GM18861 (cell line): ENCODE measurements at regions not wholly inside any gene's neighbourhood (a gene's known extent, or its start where the extent isn't known, plus 50 kb on each side); places are given as distances from the start of the nearest gene placed in this dataset.

ENCODE experiments used
- ATAC-seq: cut with Tn5 transposase; IDR thresholded peaks from one replicate; pipeline ENCODE4 v1.9.1; 2021; ENCODE audit not compliant: unreplicated experiment

DNA sequence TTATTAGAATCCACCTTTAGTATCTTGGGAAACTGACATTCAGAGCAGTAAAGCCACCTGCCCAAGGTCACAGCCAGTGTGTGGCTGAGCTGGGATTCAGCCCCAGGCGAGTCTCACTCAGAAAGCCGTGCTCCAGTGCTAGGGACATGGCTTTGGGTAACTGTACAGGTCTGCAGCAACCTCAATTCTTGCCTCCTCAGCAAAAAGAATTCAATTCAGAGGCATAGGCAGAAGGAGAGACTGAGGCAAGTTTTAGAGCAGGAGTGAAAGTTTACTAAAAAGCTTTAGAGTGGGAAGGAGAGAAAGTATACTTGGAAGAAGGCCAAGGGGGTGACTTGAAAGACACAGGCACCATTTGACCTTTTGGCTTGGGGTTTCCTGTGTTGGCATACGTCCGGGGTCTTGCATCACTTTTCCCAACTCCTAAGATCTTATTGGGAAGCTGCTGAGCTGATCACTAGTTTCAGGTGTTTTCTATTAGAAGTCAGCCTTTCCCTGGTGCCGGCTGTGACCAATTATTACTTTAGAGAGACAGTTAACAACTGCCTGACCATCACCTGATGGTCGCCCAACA is 529.3 kb downstream of the MATN1 start:
- no peak for ATAC-seq

- ATAC-seq = no peak
Measured at GRCh38 chr1:30192969-30193630, 530.3 kb downstream of the MATN1 start.

DNA sequence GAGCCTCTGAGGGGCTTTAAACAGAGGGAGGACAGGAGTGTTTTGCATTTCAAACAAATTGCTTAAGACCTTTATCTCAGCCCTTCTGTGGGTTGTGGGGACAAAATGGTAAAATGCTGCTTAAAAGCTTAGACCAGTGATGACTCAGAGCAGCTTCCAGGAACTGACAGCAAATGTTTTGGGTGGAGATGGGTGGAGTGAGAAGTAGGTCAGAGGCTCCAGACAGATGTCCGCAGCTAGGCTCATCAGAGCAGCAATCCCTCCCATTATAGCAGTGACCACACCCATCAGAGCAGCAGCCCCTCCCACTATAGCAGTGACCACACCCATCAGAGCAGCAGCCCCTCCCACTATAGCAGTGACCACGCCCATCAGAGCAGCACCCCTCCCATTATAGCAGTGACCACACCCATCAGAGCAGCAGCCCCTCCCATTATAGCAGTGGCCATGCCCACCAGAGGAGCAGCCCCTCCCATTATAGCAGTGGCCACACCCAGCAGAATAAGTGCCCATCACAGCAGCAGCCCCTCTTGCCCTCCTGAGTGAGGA is 532.2 kb downstream of the MATN1 start:
- ATAC-seq = no peak

DNA sequence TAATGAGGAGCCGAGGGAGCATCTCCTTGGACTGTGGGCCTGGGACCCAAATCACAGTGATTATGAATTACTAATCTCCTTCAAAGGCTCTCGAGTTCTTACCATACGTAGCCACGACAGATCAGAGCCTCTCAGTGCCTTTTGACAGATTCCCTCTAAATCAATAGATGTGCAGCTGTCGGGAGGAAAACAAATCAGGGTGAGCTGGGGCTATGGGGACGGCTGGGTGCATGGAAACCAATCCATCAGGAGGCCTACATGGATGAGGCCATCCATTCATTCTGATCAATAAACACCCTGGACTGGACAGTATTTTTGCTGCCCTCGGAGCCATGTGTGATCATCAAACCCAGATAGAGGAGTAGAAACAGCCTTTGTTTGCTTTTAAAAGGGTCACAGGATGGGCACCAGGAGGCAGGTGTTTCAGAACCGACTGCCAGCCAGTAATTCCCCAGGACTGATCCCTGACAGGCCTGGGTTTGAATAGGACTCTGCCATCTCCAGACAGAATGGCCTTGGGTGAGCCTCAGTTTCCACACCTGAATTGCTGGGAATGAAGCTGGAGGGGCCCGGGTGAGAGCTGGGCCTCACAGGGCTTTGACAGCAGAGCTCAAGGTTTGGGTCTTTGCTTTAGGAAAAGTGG is 532.8 kb downstream of the MATN1 start:
- no peak for ATAC-seq

DNA sequence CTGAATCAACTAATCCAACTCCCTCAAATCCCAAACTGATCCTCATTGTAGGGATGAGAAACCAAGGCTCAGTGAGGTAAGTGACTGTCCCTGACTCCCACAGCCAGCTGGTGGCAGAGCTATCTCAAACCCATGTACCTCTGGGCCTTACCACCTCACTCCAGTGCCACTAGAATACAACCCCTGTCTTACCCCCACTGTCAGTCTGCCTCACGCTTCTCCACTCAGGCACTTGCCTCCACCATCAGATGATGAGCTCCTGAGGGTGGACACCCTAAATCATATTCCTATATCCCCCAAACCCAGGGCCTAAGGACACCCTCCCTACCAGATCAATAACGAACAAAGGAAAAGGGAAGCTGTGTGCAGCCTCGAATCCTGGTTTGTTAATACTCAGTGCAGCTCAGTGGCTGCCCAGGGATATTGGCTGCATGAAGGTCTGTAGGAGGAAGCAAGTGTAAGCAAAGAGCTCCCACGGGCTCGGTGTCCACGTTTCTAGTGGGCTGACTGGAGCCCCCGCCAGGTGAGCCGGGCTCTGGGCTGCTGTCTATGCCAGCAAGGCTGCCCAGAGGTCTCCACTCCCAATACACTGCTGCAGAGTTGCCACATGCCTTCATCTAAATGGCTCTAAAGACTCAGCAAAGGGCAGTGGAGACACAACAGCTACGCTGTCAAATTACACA is 533.4 kb downstream of the MATN1 start:
- ATAC-seq = no peak

- ATAC-seq = no peak
Measured at GRCh38 chr1:30188999-30189398, 534.4 kb downstream of the MATN1 start.

DNA sequence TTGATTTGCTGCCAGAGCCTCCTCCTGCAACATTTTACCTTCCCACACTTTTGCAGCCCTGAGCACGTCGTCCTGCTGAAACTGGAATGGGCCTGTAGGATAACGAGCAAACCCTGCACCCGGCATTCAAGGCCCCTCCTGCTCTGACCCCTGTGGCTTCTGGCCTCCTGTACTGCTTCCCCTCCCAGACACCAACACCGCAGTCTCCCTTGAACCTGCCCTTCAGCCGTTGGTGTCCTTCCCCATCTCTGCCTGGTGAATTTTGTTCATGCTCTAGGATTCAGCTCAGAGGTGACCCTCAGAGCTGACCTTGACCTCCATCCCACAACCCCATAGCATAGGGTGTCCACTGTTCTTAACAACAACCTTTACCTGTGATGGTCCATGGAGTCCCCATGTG is 535.1 kb downstream of the MATN1 start:
- ATAC-seq = no peak

DNA sequence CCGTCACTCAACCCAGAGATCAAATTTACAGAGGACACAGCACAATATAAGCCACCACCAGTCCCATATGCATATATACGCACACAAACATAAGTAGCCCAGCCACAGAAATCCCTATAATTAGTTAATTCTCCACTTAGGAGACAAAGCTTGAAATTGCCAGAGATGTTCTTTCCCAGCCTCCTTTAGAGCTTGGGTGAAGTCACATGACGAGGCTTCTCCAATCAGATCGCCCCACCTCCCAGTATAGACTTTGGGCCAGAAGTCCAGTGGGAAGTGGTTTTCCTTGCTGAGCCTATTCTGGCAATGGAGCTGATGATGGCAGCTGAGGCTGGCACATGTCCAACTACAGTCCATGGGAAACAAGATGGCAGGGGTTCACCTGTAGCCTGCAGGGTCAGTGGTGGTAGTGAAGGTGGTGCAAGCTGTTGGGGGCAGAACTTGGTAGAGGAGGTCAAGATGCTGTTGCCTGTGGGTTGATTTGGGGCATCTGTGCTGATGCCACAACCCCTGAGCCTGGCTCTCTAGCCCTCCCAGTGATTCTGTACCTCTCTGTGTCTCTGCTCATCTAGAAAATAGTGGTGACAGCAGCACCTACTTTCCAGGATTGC is 535.9 kb downstream of the MATN1 start:
- no peak for ATAC-seq

DNA sequence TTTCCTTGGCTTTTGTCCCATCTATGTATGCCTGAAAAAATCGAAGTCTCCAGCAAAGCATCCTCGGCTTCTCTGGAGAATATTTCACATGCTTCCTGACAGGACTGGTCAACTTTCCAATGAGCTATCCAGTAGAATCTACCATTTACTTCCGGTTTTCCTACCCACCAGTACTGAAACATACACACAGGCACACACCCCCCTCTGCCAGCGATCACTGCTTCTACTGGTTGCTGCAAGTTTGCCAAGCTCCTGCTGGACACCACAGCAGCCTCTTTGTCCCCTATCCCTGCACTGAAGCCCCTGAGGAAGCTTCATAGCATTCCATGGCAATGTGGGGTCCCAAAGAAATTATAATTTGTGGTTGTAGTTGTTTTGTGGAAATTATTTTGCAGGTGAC is 536.8 kb downstream of the MATN1 start:
- ATAC-seq = no peak

- ATAC-seq = no peak
Measured at GRCh38 chr1:30185809-30186208, 537.6 kb downstream of the MATN1 start.

- ATAC-seq = no peak
Measured at GRCh38 chr1:30185313-30185712, 538.1 kb downstream of the MATN1 start.

GRCh38 chr1:30184393-30185141 is 538.8 kb downstream of the MATN1 start:
- no peak for ATAC-seq

DNA sequence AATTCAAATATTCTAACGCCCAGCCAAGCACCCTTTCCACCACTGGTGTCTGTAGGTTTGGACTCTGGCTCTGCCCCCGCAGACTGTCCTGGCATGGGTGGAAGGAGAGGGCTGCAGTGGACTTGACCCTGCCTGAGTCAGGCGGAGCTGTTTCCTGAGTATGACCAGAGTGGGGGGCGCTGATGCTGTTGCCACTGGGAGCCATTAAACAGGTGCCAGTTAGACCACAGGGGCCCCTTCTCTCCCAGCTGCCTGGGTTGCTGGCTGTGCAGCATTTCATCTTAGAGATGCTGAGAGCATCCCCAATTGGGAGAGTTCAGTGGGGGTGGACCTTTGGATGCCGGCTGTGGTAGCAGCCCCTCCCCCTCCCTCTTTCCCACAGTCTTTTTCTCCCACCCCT is 539.5 kb downstream of the MATN1 start:
- no peak for ATAC-seq

DNA sequence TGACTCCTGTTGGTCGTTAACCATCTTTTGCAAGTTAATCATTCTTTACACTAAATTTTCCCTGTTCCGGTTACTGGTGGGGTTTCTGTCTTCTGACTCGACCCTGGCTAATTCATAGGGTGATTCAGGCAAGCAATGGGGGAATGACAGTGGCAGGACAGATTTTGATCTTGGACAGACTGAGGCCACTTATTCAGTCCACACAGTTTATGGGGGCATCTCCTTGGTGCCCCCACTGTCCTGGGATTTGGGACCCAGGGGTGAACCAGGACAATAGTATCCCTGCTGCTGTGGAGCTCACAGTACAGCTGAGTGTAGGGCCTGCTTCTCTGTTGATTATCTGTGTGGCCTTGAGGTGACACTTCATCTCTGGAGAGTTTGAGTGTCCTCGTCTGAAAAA is 540.4 kb downstream of the MATN1 start:
- ATAC-seq = no peak

GRCh38 chr1:30179942-30180543 is 543.3 kb downstream of the MATN1 start:
- no peak for ATAC-seq

- no peak for ATAC-seq
Measured at GRCh38 chr1:30176477-30176876, 546.9 kb downstream of the MATN1 start.

DNA sequence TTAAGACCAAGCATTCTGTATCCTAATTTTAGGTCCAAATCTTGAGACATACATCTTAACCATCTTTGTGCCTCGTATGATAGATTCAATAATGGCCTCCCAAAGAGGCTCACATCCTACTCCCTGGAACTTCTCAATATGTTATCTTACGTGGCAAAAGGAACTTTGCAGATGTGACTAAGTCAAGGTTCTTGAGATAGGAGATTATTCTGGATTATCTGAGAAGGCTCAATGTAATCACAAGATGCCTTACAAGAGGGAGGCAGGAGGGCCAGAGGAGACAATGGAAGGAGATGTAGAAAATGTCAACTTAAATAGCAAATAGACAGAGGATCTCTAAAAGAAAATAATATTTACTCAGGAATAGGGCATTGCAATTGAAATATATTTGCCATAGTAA is 548.9 kb downstream of the MATN1 start:
- ATAC-seq = no peak

DNA sequence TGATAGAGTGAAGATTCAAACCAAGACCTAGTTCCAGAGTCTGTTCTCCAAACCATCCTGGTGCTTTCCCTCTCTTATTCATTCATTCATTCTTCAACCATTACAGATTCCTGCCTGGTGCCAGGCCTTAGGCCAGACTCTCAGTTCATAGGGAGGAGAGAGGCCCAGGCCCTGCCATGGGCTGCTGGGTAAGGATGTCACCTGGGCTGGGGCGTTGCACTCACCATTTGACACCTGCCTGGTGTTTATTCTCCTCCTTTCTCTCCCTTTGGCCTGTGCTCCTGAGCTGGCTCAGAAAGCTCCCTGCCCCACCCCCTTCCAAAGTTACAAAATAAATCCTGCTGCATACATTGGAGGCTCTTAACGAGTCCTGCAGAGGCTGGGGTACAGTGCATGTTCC is 549.8 kb downstream of the MATN1 start:
- ATAC-seq = no peak

DNA sequence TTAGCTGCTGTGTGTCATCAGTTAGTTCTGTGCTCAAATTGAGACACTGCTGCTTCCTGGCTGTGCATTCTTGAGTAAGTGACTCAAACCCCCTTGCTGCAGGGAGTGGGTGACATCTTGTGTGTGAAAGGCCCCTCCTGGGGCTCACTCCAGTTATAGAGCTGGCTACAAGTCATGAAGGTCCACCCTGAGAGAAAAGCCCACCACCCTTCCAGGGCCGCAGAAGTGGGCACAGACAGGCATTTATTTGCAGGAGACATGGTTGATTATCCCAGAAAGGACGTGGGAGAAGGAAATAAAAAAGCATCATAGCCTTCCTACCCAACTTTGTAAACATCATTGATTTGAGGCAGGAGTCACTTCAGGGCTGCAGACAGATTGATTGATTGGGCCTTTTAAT is 550.6 kb downstream of the MATN1 start:
- ATAC-seq = no peak

DNA sequence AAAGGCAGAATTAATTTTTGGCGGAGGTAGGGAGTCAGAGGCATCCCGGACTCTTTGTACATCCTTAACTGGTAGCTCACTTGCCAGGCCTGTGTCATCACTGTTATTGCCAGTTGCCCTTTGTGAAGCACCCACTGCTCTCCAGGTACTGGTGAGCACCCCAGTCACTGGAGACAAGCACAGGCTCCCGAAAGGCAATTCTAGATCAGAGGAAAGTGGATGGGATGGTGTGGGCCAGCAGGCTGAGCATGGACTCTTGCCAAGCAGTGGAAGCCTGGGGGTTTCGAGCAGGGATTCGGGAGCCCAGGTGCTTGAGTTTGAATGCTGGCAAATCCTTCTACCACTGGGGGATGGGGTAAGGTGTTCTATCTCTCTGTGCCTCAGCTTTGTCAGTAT is 551.1 kb downstream of the MATN1 start:
- no peak for ATAC-seq
